CD4-positive, alpha-beta T cell (primary cell): ENCODE measurements at regions not wholly inside any gene's neighbourhood (a gene's known extent, or its start where the extent isn't known, plus 50 kb on each side); places are given as distances from the start of the nearest gene placed in this dataset.

Experiments
- ATAC-seq: fragments of 200-7000 bp; cut with Tn5 transposase; one replicate; pipeline ENCODE4 v1.10.0; 2022; ENCODE audit warnings: mild to moderate bottlenecking; ENCODE audit not compliant: poor library complexity
- CTCF ChIA-PET: fragments of 350-600 bp; sonication (Branson Sonifier 250); formaldehyde crosslinking; loops from one replicate; lab custom pipeline; 2021; ENCODE audit warnings: antibody characterized with exemption, inconsistent platforms; lab: Charles Lee
- POLR2A ChIA-PET: fragments of 350-600 bp; sonication (Branson Sonifier 250); formaldehyde crosslinking; loops from one replicate; lab custom pipeline; 2021; ENCODE audit warnings: antibody characterized with exemption, inconsistent platforms; lab: Charles Lee
- DNase-seq, 14 experiments: peaks; one replicate each; pipeline ENCODE4 v3.0.0-alpha.2; 2013 to 2020; ENCODE audit warnings: mixed read lengths in 2 of 14
- H3K27ac ChIP-seq, 2 donors: one replicate each; pipeline versions ENCODE4 v1.5.1 to v1.7.0; 2013; ENCODE audit warnings: low read length in 2 of 2, low read depth in 1 of 2, mild to moderate bottlenecking in 1 of 2
- H3K27me3 ChIP-seq, 2 experiments: 1 replicate in 1 of 2; 2 replicates in 1 of 2; pipeline versions ENCODE4 v1.6.1 to v1.7.0; 2013; ENCODE audit warnings: low read length in 2 of 2, control low read depth in 1 of 2, mild to moderate bottlenecking in 1 of 2, moderate library complexity in 1 of 2; ENCODE audit not compliant: insufficient read depth in 2 of 2, control insufficient read depth in 1 of 2
- H3K36me3 ChIP-seq: one replicate; pipeline ENCODE4 v1.6.1; 2013; ENCODE audit warnings: low read length, control low read depth; ENCODE audit not compliant: insufficient read depth
- H3K4me1 ChIP-seq: one replicate; pipeline ENCODE4 v1.6.1; 2013; ENCODE audit warnings: low read length, control low read depth; ENCODE audit not compliant: insufficient read depth
- H3K4me3 ChIP-seq: one replicate; pipeline ENCODE4 v1.5.1; 2013; ENCODE audit warnings: mild to moderate bottlenecking, low read length, moderate library complexity
- H3K9me3 ChIP-seq, 2 experiments: 1 replicate in 1 of 2; 2 replicates in 1 of 2; pipeline versions ENCODE4 v1.6.1 to v1.7.0; 2013; ENCODE audit warnings: low read length in 2 of 2, mild to moderate bottlenecking in 2 of 2, control low read depth in 1 of 2, moderate library complexity in 1 of 2; ENCODE audit not compliant: control insufficient read depth in 1 of 2, insufficient read depth in 1 of 2
- H3K27ac Mint-ChIP-seq: one replicate; pipeline ENCODE4 v1.8.0; 2020; ENCODE audit warnings: mixed read lengths
- H3K27me3 Mint-ChIP-seq: one replicate; pipeline ENCODE4 v1.8.0; 2021; ENCODE audit warnings: mixed read lengths
- H3K36me3 Mint-ChIP-seq: one replicate; pipeline ENCODE4 v1.8.0; 2021; ENCODE audit warnings: low read depth, mixed read lengths
- H3K4me1 Mint-ChIP-seq: one replicate; pipeline ENCODE4 v1.8.0; 2021; ENCODE audit warnings: low read depth, mixed read lengths
- H3K4me3 Mint-ChIP-seq: one replicate; pipeline ENCODE4 v1.8.0; 2020; ENCODE audit warnings: mild to moderate bottlenecking, mixed read lengths
- H3K9me3 Mint-ChIP-seq: one replicate; pipeline ENCODE4 v1.8.0; 2020; ENCODE audit warnings: mixed read lengths
- intact Hi-C, 2 experiments: fragments of 100-400 bp; cut with DNase I in 1 of 2; cut with micrococcal nuclease in 1 of 2; formaldehyde crosslinking; loops; one replicate each; pipeline versions ENCODE4 v1.15.1 to v1.9.0; 2023 to 2025; cut with DNase I, micrococcal nuclease
- TF ChIP-seq, protein P1 (sequence below): fragments of 200-600 bp; IDR thresholded peaks from one replicate; pipeline ENCODE4 v1.8.0; 2022; ENCODE audit warnings: antibody characterized with exemption, mild to moderate bottlenecking

DNA sequence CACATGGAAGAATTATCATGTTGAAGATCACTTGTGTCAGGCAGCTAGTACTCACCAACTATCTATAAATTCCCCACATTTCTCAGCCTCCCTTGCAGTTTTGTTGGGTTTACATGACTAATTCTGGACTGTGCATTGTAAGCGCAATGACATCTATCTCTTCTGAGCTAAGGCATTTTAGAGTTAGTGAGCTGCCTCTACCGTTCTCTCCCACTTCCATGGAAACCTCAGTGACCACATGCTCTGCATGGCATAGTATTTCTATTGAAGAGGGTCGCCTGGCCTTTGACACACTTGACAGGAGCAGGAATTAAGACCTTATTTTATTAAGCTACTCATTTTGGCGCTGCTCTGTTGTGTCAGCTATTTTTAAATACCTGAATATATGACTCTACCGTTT is 67.5 kb upstream of the NPY2R start:
- Histone ChIP-seq H3K27ac (no peak overlapping the region), H3K4me1 (no peaks in the 10 kb centered on the region), H3K27me3 (no peaks in the 10 kb centered on the region), H3K4me3 (no peak overlapping the region), H3K36me3 (no peaks in the 10 kb centered on the region), H3K9me3 (no peaks in the 10 kb centered on the region)
- no peaks in the 10 kb centered on the region for H3K4me1 Mint-ChIP-seq
- H3K9me3 Mint-ChIP-seq: no peaks in the 10 kb centered on the region
- no peaks in the 10 kb centered on the region for H3K27me3 Mint-ChIP-seq
- no peak overlapping the region for H3K4me3 Mint-ChIP-seq
- CTCF ChIA-PET: no interaction called here
- no peak overlapping the region for H3K27ac Mint-ChIP-seq
- DNase-seq: no peak
- POLR2A ChIA-PET: no interaction called here
- H3K36me3 Mint-ChIP-seq: no peaks in the 10 kb centered on the region
- no peak for ATAC-seq
- TF ChIP-seq, protein P1, sequence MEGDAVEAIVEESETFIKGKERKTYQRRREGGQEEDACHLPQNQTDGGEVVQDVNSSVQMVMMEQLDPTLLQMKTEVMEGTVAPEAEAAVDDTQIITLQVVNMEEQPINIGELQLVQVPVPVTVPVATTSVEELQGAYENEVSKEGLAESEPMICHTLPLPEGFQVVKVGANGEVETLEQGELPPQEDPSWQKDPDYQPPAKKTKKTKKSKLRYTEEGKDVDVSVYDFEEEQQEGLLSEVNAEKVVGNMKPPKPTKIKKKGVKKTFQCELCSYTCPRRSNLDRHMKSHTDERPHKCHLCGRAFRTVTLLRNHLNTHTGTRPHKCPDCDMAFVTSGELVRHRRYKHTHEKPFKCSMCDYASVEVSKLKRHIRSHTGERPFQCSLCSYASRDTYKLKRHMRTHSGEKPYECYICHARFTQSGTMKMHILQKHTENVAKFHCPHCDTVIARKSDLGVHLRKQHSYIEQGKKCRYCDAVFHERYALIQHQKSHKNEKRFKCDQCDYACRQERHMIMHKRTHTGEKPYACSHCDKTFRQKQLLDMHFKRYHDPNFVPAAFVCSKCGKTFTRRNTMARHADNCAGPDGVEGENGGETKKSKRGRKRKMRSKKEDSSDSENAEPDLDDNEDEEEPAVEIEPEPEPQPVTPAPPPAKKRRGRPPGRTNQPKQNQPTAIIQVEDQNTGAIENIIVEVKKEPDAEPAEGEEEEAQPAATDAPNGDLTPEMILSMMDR: no peak
- intact Hi-C loops: no loop called here

DNA sequence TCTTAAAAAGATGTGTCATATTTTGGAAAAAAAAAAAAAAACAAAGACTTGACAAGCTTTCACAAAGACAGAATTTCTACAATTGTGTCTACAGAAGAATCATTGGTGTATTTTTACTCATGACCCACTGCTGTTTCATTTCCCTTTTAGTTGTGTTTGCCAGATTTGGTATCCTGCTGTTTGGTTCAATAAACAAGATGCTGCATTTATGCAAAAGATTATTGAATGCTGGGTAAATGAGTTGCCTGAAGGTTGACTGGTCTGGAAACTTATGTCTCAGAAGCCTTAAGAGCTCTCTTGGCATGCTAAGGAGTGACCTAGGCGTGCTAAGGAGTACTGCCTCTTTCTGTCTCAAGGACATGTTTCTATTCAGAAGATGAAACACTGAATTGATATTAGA is 64.9 kb upstream of the NPY2R start:
- Mint-ChIP-seq H3K9me3 (no peaks in the 10 kb centered on the region), H3K4me1 (no peaks in the 10 kb centered on the region), H3K27me3 (no peaks in the 10 kb centered on the region), H3K36me3 (no peaks in the 10 kb centered on the region), H3K4me3 (no peak overlapping the region), H3K27ac (no peak overlapping the region)
- ATAC-seq (no peak), DNase-seq (no peak)
- intact Hi-C loops: no loop called here
- no peak overlapping the region for H3K4me3 ChIP-seq
- no peaks in the 10 kb centered on the region for H3K9me3 ChIP-seq
- CTCF ChIA-PET: no interaction called here
- no peaks in the 10 kb centered on the region for H3K36me3 ChIP-seq
- H3K27me3 ChIP-seq: no peaks in the 10 kb centered on the region
- no peaks in the 10 kb centered on the region for H3K4me1 ChIP-seq
- POLR2A ChIA-PET: no interaction called here
- TF ChIP-seq, protein P1: no peak
- H3K27ac ChIP-seq: no peak overlapping the region
